Activated T-cell treated with anti-CD3 and anti-CD28 coated beads for 1 hour (primary cell): ENCODE measurements at regions not wholly inside any gene's neighbourhood (a gene's known extent, or its start where the extent isn't known, plus 50 kb on each side); places are given as distances from the start of the nearest gene placed in this dataset.
"Not testable (repeated sequence)": the region's sequence is repeated elsewhere in the genome, so short reads cannot be mapped to it uniquely, and the experiment has no call there.

ENCODE experiments used
- DNase-seq: peaks from one replicate; pipeline ENCODE4 v3.0.0-alpha.2; 2020; ENCODE audit warnings: low read depth

- no peak for DNase-seq
Measured at GRCh38 chr7:35909870-35910357, 109.1 kb downstream of the SEPTIN7 start.

- not testable (repeated sequence) for DNase-seq
Measured at GRCh38 chr7:35910621-35911020, 109.8 kb downstream of the SEPTIN7 start.

GRCh38 chr7:35913350-35913749 is 112.5 kb downstream of the SEPTIN7 start:
- not testable (repeated sequence) for DNase-seq

GRCh38 chr7:35914214-35914613 is 113.4 kb downstream of the SEPTIN7 start:
- not testable (repeated sequence) for DNase-seq

GRCh38 chr7:35915247-35915955 is 114.5 kb downstream of the SEPTIN7 start:
- DNase-seq: not testable (repeated sequence)

- not testable (repeated sequence) for DNase-seq
Measured at GRCh38 chr7:35918217-35918616, 117.4 kb downstream of the SEPTIN7 start.

GRCh38 chr7:35919607-35920006 is 118.8 kb downstream of the SEPTIN7 start:
- DNase-seq: not testable (repeated sequence)

- DNase-seq: not testable (repeated sequence)
Measured at GRCh38 chr7:35921338-35921737, 120.5 kb downstream of the SEPTIN7 start.

GRCh38 chr7:35924668-35925067 is 123.8 kb downstream of the SEPTIN7 start:
- not testable (repeated sequence) for DNase-seq

GRCh38 chr7:35926966-35927365 is 126.1 kb downstream of the SEPTIN7 start:
- DNase-seq: not testable (repeated sequence)

- DNase-seq: not testable (repeated sequence)
Measured at GRCh38 chr7:35931134-35931533, 130.3 kb downstream of the SEPTIN7 start.

- not testable (repeated sequence) for DNase-seq
Measured at GRCh38 chr7:35931551-35931950, 130.7 kb downstream of the SEPTIN7 start.

GRCh38 chr7:35940695-35941094 is 139.8 kb downstream of the SEPTIN7 start:
- DNase-seq: not testable (repeated sequence)

GRCh38 chr7:35945621-35946020 is 144.8 kb downstream of the SEPTIN7 start:
- not testable (repeated sequence) for DNase-seq

- DNase-seq: not testable (repeated sequence)
Measured at GRCh38 chr7:35955735-35956134, 154.9 kb downstream of the SEPTIN7 start.

GRCh38 chr7:35956988-35957387 is 156.1 kb downstream of the SEPTIN7 start:
- DNase-seq: not testable (repeated sequence)

GRCh38 chr7:35961260-35961659 is 160.4 kb downstream of the SEPTIN7 start:
- not testable (repeated sequence) for DNase-seq

- DNase-seq: not testable (repeated sequence)
Measured at GRCh38 chr7:35962607-35963006, 161.8 kb downstream of the SEPTIN7 start.

- DNase-seq: no peak
Measured at GRCh38 chr7:35967366-35968139, 166.7 kb downstream of the SEPTIN7 start.

GRCh38 chr7:35968140-35968940 is 167.5 kb downstream of the SEPTIN7 start:
- DNase-seq: no peak

GRCh38 chr7:35969066-35969465 is 168.2 kb downstream of the SEPTIN7 start:
- DNase-seq: no peak

- DNase-seq: no peak
Measured at GRCh38 chr7:35970458-35970857, 169.6 kb downstream of the SEPTIN7 start.
